Hematopoietic multipotent progenitor cell treated with erythropoietin and hydrocortisone succinate and interleukin-3 and kit ligand, for 4 days (in vitro differentiated cells): ENCODE measurements at regions not wholly inside any gene's neighbourhood (a gene's known extent, or its start where the extent isn't known, plus 50 kb on each side); places are given as distances from the start of the nearest gene placed in this dataset.
"Not testable (repeated sequence)": the region's sequence is repeated elsewhere in the genome, so short reads cannot be mapped to it uniquely, and the experiment has no call there.

Experiments used
- DNase-seq: peaks from one replicate; pipeline ENCODE4 v3.0.0-alpha.2; 2015

DNA sequence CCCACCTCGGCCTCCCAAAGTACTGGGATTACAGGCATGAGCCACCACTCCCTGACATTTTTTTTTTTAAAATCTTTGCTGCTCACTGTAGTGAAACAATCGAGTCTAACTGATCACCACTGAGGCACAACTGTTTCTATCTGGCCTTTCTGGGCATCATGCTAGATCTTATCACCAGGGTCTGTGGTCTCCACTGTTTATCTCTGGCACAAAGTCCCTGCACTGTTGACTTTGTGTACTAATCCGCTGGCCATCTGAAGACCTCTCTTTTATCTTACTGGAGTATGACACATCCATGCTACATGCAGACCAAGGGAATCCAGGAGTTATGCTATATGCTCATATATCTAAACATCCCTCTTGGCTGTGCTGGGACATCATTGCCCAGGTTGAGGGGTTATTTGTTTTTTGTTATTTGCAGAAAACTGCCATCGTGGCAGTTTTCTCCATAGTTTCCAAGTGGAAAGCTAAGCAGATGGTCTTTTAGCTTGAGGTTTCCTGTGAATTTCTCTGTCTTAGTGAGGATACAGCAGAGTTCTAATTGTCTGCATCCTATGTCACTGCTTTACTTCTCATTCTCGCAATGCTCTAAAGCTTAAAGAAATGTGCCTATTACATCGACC is 456.9 kb downstream of the CCER1 start:
- no peak for DNase-seq

DNA sequence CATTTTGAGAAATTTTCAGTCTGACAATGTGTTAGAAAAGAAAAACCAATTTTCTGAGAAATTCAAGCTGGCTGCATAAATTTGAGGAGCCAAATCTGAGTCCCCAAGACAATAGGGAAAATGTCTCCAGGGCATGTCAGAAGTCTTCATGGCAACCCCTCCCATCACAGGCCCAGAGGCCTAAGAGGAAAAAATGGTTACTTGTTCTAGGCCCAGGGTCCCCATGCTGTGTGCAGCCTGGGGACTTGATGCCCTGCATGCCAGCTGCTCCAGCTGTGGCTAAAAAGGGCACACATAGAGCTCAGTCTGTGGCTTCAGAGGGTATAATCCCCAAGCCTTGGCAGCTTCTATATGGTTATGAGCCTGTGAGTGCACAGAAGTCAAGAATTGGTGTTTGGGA is 464.6 kb downstream of the CCER1 start:
- DNase-seq: no peak

DNA sequence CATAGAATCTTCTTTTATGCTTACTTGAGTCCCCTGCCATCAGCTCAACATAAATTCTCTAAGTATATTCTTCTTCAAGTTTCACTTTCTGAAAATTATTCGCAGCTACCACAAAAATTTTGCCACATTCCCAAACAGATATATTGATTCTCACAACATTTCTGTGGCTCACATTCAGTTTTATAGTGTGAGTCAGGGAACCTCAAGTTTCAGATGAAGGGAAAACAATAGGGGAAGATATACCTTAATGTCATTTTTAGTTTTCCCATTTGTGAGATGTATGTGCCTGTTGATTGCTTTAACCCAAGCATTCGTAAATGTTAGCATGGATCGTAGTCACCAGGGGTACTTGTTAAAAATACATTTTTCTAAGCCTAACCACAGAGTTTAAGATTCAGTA is 465.8 kb downstream of the CCER1 start:
- DNase-seq: no peak

DNA sequence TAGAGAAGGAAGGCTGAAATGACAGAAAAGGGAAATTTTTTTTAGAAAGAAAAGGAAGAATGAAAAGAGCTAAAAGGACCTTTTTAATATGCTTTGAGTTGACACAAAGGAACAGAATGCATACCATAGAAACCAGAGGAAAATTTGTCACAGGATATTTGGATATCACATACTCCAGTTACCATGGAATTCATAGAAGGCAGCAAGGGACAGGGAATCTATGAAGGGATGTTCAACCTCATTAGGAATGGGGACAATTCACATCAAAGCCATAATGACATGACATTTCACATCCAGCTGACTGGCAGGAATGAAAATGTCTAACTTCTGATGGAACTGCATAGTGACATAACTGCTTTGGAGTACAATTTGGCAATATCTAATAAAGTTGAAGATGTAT is 469.4 kb downstream of the CCER1 start:
- DNase-seq: no peak

DNA sequence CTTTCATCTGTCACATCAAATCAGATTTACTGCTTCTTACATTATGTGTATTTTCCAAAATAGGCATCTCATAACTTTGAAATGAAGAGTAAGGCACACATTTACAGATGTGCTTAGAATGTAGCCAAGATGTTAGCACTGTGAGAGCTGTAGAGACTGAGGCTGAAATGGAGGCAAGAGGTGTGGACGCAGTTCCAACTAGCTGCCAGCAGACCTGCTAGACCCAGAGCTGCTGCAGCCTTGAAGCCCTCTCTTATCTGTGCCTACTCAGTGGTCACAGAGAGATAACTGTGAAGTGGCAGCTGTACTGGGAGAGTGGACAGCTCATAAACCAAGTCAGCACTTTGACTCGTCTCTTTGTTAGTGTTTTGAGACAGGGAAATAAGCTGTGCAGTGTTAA is 470.9 kb downstream of the CCER1 start:
- DNase-seq: peak; percentile 4

DNA sequence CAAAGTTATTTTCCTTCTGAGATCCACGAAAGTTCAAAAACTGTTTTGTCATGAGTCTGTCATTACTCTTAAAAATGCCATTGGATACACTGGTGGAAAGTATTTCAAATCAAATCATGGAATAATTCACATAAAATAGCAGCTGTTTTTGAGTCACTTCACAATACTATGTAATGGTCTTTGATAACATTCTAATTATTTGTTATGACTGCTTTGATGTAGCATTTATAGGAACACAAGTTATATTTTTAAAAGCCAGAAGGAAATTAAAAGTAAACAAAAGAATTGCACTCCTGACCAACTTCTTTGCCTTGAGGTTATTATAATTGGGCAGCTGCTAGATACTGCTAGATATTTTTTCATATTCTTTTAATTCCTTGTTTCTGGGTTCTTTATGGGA is 473.2 kb downstream of the CCER1 start:
- no peak for DNase-seq

DNA sequence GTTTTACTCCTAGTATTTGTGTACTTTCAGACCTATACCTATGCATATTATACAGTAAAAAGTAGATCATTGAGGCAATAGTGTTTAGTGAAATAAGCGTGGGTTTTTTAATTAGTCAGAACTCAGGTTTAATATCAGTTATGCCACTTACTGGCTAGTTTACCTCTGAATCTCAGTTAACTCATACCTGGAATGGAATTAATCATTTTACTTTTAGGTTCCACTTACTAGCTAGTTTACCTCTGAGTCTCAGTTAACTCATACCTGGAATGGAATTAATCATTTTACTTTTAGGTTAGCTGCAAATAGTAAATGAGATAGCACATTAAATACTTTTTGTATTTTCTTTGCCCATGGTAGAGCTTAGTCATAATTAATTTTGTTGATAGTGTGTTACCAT is 475.7 kb downstream of the CCER1 start:
- no peak for DNase-seq

DNA sequence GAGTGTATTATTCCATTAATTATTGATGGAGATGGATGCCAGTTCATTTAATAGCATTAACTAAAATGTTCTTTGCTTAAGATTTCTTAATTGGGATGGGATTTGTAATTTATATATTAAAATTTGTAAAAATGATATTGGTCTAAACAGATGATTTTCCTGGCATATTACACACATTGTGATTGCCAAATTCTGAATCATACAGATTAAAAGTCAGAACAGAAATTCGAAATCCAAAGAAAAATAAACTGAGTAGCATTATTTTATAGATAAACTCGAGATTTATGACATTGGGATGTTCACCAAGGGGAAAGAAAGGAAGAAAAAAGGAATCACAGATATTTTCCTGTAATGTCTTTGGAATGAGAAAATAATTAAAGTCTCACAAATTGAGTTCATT is 481.1 kb downstream of the CCER1 start:
- no peak for DNase-seq

DNA sequence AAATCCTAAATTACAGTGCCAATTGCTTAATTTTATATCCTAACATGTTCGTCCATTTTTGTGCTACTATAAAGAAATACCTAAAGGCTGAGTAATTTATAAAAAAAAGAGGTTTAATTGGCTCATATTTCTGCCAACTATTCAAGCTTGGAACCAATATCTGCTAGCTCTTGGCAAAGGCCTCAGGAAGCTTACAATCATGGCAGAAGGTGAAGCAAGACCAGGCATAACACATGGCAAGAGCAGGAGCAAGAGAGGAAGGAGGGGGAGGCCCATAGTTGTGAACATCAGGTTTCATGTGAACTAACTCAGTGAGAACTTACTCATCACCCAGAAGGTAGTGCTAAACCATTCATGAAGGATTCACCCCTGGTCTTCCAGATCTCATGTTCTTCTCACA is 494.3 kb downstream of the CCER1 start:
- DNase-seq: no peak

DNA sequence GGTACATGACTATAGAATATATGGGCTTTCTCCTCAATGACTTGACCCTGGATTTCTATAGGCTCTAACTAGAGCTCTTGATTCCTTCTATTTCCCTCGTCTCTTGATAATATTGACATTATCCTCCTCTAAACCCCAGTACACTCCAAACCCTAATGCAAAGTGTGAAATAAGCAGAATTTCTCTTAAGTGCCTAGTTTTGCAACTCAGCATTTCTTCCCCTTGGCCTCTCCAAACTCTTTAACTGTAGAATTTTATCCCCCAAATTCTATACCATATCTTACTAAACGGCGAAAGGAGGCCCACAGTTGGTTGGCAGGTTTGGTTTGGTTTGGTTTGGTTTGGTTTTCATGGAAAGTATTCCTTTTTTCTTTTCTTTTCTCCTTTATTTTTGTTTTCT is 498.7 kb downstream of the CCER1 start:
- DNase-seq: no peak

DNA sequence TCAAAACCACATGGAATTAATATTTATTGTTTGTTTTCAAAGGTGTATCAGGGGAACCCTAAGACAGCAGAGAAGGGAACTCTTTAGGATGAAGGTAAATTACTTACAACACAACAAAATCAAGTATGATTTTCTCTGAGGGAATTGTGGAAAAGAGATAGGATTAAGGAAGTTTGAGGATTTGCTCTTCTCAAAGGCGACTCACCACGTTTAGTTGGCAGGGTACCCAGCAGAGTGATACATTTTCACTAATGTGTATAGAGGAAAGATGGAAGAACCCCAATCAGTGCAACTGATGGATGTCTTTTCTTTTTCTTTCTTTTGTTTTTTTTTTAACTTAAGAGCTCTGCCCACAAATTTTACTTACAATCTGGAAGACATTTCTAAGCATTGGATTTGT is 499.2 kb downstream of the CCER1 start:
- no peak for DNase-seq

DNA sequence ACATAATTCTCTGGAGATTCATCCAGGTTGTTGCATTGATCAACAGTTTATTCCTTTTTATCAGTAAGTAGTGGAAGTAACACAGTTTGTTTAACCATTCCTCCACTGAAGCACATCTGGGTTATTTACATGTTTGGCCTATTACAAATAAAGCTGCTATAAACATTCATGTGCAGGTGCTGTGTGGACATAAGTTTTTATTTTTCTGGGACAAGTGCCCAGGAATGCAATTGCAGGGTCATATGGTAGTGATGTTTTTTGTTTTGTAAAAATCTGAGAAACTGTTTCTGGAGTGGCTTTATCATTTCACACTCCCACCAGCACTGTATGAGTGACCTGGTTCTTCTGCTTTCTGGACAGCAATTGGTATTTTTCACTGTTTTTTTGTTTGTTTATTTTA is 505.4 kb downstream of the CCER1 start:
- no peak for DNase-seq

DNA sequence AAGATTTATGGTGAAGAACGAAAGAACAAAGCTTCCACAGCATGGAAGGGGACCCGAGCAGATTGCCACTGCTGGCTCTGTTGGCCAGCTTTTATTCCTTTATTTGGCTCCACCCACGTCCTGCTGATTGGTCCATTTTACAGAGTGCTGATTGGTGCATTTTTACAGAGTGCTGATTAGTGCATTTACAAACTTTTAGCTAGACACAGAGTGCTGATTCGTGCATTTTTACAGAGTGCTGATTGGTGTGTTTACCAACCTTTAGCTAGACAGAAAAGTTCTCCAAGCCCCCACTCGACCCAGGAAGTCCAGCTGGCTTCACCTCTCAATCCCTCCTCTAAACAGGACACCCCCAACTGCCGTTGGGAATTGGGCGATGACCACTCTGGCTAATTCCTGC is 511.5 kb downstream of the CCER1 start:
- not testable (repeated sequence) for DNase-seq

DNA sequence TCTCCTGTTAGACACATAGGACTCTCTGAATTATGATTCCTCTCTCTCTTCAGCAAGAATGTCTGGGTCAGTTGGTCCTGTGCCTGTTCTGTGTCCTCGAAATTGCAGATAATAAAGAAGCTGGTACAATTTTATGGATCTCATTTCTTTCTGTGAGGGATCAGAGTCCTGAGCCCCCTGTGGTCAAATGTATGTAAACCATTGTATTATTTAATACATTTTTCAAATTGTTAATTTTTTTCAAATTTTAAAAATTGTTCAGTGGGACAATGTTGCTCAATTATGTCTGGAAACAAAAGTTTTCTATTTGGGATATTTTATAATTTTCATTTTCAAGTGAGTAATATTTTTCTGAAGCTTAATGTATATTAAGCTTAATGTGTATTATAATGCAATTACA is 513.5 kb downstream of the CCER1 start:
- DNase-seq: no peak

DNA sequence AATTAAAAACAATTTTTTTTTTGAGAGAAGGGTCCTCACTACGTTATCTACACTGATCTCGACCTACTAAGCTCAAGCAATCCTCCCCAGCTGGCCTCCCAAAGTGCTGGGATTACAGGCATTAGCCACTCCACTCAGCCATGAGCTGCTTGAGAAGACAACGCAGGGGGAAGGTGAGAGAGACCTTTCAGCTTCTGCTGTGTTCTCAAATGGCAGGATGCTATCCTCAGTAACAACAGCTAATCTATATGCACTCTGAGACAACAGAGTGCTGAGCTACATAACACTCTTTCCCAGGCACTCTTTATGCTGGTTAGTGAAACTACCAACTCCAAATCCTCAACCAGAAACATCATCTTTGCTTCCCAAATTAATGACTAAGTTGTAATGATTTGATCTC is 526.1 kb downstream of the CCER1 start:
- DNase-seq: no peak

DNA sequence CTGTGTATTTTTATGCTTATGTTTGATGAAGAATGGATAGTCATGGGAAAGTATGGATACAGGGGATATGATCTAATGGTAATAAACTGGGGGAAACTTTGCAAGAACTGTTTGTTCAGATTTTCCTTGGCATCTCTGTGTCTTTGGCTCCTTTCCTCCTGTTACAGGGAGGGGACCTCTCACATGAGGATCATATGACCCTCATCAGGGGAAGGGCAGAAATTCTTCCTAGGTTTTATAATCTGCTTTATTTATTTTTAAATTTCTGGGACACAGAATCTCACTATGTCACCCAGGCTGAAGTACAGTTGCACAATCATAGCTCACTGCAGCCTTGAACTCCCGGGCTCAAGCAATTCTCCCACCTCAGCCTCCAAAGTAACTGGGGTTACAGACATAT is 526.5 kb downstream of the CCER1 start:
- no peak for DNase-seq

DNA sequence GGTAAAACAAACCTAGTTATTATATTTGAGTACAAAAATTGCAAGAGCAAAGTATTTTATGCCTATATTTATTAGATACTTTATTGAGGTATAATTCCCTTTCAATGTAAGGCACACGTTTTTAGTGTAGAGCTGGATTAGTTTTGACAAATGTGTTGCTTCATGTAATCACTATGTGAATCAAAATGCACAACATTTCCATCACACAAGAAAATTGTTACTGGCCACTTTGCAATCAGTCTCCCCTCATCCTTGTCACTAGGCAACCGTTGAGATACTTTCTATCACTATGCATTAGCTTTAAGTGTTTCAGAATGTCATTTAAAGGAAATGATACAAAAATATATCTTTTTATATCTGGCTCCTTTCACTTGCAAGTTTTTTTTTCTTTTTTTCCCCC is 531.0 kb downstream of the CCER1 start:
- DNase-seq: no peak

DNA sequence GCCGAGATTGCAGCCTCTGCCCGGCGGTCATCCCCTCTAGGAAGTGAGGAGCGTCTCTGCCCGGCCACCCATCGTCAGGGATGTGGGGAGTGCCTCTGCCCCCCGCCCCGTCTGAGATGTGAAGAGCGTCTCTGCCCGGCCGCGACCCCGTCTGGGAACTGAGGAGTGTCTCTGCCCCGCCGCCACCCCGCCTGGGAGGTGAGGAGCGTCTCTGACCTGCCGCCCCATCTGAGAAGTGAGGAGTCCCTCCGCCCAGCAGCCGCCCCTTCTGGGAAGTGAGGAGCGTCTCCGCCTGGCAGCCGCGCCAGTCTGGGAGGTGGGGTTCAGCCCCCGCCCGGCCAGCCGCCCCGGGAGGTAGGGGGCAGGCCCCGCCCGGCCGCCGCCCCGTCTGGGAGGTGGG is 544.0 kb downstream of the CCER1 start:
- no peak for DNase-seq

DNA sequence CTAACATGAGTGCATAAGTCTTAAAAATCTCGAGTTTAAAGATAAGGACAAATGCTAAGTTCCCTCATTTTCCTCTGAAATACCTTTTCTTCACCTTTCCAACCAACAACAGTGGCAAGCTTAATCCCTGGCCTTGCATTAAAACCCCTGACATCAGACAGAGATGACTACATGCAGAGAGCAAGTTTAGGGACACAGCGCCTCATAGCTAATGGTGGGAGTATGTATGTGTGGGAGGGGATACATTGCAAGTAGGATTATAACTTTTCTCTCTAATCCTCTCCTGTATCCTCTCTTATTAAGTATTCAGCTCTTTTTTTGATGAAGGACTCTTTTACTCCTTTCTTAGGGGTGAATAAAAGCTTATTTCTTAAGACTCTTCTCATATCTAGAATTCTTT is 547.1 kb downstream of the CCER1 start:
- no peak for DNase-seq

DNA sequence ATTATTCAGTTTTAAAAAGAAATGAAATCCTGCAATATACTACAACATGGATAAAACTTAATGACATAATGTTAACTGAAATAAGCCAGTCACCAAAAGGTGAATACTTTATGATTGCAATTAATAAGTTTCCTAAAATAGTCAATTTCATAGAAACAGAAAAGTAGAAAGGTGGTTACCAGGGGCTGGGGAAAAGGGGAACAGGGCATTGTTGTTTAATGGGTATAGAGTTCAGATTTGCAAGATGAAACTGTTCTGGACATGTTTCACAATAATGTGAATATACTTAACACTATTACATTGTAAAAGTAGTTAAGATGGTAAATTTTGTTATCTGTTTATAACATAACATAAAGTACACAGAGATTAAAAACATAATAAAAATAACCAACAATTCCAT is 550.9 kb downstream of the CCER1 start:
- DNase-seq: no peak

DNA sequence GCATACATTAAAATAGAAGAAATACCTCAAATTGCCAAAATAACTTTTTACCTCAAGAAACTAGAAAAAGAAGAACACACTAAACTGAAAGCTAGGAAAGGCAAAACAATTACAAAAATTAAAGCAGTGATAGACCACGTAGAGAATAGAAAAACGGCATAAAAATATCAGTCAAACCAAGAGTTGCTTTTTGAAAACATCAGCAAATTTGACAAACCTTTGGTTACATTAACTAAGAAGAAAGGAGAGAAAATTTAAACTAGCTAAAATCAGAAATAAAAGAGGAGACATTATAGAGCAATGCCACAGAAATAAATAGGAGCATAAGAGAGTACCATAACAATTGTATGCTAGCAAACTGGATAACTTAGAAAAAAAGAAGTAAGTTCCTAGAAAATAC is 553.8 kb downstream of the CCER1 start:
- DNase-seq: no peak

DNA sequence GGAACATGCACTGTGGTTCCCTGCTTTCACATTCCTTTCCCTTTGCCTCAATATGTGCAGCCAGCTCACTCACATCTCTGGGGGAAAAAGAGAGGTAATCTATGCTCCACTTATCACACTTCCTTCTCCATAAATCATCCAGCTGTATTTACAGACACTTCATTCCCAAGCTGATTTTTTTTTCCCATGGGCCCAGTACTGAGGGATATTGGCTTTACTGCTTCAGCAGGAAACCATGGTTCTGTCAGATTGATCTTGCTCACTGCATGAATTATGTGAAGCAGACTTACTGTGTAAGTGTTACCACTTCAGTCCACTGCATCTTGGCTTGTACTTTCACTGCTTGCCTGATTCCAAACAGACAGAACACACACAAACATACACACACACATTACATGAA is 555.6 kb downstream of the CCER1 start:
- no peak for DNase-seq

DNA sequence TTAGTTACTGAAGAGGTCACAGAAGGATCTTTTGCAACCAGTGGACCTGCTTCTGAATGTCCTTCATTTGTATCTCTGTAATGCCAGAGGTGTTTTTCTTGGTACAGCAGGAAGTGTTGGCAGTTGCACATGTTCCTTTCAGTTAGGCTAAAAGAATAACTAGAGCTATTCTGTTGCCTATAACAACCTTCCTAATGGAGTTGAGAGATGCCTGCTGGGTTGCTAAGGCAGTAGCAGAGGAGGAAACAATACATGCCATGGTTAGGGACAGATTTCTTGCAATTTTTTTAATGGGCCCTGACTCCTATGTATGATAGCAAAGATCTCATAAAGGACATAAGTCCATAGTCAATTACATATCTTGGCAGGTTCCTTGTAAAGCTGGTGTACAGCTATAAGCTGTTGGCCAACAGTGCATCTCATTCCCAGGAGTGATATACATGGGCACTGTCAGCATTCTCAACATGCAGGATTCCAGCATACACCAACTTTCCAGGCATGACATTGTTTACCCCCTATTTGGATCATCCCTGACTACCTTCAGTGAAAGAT is 556.6 kb downstream of the CCER1 start:
- DNase-seq: no peak

DNA sequence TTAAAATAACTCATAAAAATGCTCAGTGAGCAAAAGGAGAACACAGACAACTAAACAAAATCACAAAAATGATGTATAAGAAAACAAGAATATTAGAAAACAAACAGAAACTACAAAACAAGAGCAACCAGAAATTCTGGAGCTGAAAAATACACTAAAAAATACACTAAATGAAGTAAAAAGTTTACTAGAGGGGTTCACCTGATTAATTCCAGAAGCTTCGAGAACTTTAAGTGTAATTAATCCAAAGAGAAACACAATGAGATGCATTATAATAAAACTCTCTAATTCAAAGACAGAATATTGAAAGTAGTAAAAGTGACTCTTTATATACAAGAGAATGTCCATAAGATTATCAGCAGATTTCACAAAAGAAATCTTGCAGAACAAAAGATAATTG is 558.4 kb downstream of the CCER1 start:
- DNase-seq: no peak

DNA sequence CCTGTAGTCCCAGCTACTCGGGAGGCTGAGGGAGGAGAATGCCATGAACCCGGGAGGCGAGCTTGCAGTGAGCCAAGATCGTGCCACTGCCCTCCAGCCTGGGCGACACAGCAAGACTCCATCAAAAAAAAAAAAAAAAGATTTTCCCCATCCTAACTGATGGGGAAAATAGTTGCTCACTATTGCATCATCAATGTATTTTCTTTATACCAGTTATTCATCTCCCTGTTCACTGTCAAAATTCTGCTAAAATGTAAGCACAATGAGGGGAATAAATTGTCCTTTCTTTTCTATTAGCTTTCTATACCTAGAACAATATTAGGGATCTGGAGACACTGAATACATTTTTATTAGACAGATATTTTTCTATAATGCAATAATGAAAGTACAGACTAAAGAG is 561.3 kb downstream of the CCER1 start:
- no peak for DNase-seq

DNA sequence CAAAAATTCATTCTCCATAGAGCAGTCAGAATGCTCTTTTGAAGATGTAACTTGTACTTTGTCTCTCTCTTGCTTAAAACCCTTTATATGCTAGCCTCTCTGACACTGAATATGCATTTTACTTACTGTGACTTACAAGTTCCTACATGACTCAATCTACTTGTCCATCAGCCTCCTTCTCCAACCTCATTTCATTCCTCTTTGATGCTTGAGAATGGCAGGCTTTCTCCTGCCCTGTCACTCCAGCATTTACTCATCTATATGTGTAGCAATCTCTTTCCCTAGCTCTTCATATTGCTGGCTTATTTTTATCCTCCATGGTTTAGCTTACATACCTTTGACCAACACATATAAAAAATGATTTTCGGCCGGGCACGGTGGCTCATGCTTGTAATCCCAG is 561.9 kb downstream of the CCER1 start:
- DNase-seq: no peak
